Naive thymus-derived CD4-positive, alpha-beta T cell (primary cell): ENCODE measurements at regions not wholly inside any gene's neighbourhood (a gene's known extent, or its start where the extent isn't known, plus 50 kb on each side); places are given as distances from the start of the nearest gene placed in this dataset.

Source experiments
- ATAC-seq: fragments of 150-1000 bp; cut with Tn5 transposase; 2 replicates; pipeline ENCODE4 v1.10.0; 2021; ENCODE audit warnings: mild to moderate bottlenecking, moderate library complexity
- CTCF ChIA-PET: fragments of 350-600 bp; sonication (Branson Sonifier 250); formaldehyde crosslinking; loops from one replicate; lab custom pipeline; 2021; ENCODE audit warnings: antibody characterized with exemption; lab: Charles Lee
- POLR2A ChIA-PET: fragments of 350-600 bp; sonication (Branson Sonifier 250); formaldehyde crosslinking; loops from one replicate; lab custom pipeline; 2021; ENCODE audit warnings: antibody characterized with exemption, inconsistent platforms; lab: Charles Lee
- DNase-seq, 9 donors: peaks; one replicate each; pipeline versions ENCODE4 v3.0.0 to v3.0.0-alpha.2; 2020 to 2022; ENCODE audit warnings: mixed read lengths in 1 of 9
- H3K27ac ChIP-seq: one replicate; pipeline ENCODE4 v1.7.0; 2013; ENCODE audit warnings: mild to moderate bottlenecking, low read depth, low read length, moderate library complexity
- H3K27me3 ChIP-seq, 2 donors: one replicate each; pipeline ENCODE4 v1.7.0; 2013; ENCODE audit warnings: low read length in 2 of 2, mild to moderate bottlenecking in 2 of 2, moderate library complexity in 2 of 2; ENCODE audit not compliant: control insufficient read depth in 2 of 2, insufficient read depth in 2 of 2
- H3K36me3 ChIP-seq, 3 experiments: 1 replicate in 2 of 3; 2 replicates in 1 of 3; pipeline ENCODE4 v1.7.0; 2013; ENCODE audit warnings: low read length in 3 of 3, mild to moderate bottlenecking in 3 of 3, moderate library complexity in 1 of 3; ENCODE audit not compliant: insufficient read depth in 3 of 3, control insufficient read depth in 2 of 3
- H3K4me1 ChIP-seq, 2 donors: one replicate each; pipeline ENCODE4 v1.7.0; 2013; ENCODE audit warnings: low read length in 2 of 2, mild to moderate bottlenecking in 2 of 2, moderate library complexity in 1 of 2; ENCODE audit not compliant: control insufficient read depth in 2 of 2, insufficient read depth in 2 of 2
- H3K4me3 ChIP-seq: 2 replicates; pipeline ENCODE4 v1.7.0; 2013; ENCODE audit warnings: mild to moderate bottlenecking, low read length
- H3K9me3 ChIP-seq, 3 experiments: 1 replicate in 2 of 3; 2 replicates in 1 of 3; pipeline ENCODE4 v1.7.0; 2013; ENCODE audit warnings: low read length in 3 of 3; ENCODE audit not compliant: control insufficient read depth in 2 of 3
- H3K27ac Mint-ChIP-seq, 9 donors: one replicate each; pipeline ENCODE4 v1.8.0; 2020 to 2022; ENCODE audit warnings: mixed read lengths in 9 of 9, mild to moderate bottlenecking in 8 of 9, moderate library complexity in 5 of 9, inconsistent platforms in 2 of 9
- H3K27me3 Mint-ChIP-seq, 5 donors: one replicate each; pipeline ENCODE4 v1.8.0; 2021 to 2022; ENCODE audit warnings: mixed read lengths in 5 of 5, mild to moderate bottlenecking in 1 of 5
- H3K36me3 Mint-ChIP-seq, 5 donors: one replicate each; pipeline ENCODE4 v1.8.0; 2020 to 2022; ENCODE audit warnings: mixed read lengths in 5 of 5, mild to moderate bottlenecking in 3 of 5, inconsistent platforms in 1 of 5
- H3K4me1 Mint-ChIP-seq, 7 donors: one replicate each; pipeline ENCODE4 v1.8.0; 2020 to 2022; ENCODE audit warnings: mixed read lengths in 7 of 7, mild to moderate bottlenecking in 3 of 7, inconsistent platforms in 1 of 7
- H3K4me3 Mint-ChIP-seq, 10 donors: one replicate each; pipeline ENCODE4 v1.8.0; 2020 to 2022; ENCODE audit warnings: mild to moderate bottlenecking in 10 of 10, mixed read lengths in 10 of 10, moderate library complexity in 6 of 10, inconsistent platforms in 2 of 10
- H3K9me3 Mint-ChIP-seq, 11 donors: one replicate each; pipeline ENCODE4 v1.8.0; 2020 to 2022; ENCODE audit warnings: mixed read lengths in 11 of 11, mild to moderate bottlenecking in 4 of 11, inconsistent platforms in 1 of 11, moderate library complexity in 1 of 11
- intact Hi-C, 2 donors: fragments of 100-400 bp; cut with micrococcal nuclease; formaldehyde crosslinking; loops; one replicate each; pipeline ENCODE4 v1.15.1; 2023

GRCh38 chr7:36013246-36014014 is 139.6 kb upstream of the EEPD1 start:
- Mint-ChIP-seq H3K27ac (no peak overlapping the region), H3K9me3 (no peaks in the 10 kb centered on the region), H3K27me3 (peaks cover 0 to 3% (median 0%) of the 10 kb centered on the region in 5 donors), H3K36me3 (no peaks in the 10 kb centered on the region), H3K4me3 (no peak overlapping the region), H3K4me1 (no peaks in the 10 kb centered on the region)
- Histone ChIP-seq H3K27ac (no peak overlapping the region), H3K4me1 (no peaks in the 10 kb centered on the region), H3K4me3 (no peak overlapping the region), H3K9me3 (no peaks in the 10 kb centered on the region), H3K36me3 (no peaks in the 10 kb centered on the region), H3K27me3 (no peaks in the 10 kb centered on the region)
- ATAC-seq (no peak), DNase-seq (no peak)
- intact Hi-C loops: no loop called here
- ChIA-PET CTCF (no interaction called here), POLR2A (no interaction called here)

- intact Hi-C loops: no loop called here
- Mint-ChIP-seq H3K4me1 (no peaks in the 10 kb centered on the region), H3K27me3 (peaks cover 0 to 3% (median 0%) of the 10 kb centered on the region in 5 donors), H3K9me3 (no peaks in the 10 kb centered on the region), H3K4me3 (no peak overlapping the region), H3K27ac (no peak overlapping the region), H3K36me3 (no peaks in the 10 kb centered on the region)
- H3K36me3 ChIP-seq: no peaks in the 10 kb centered on the region
- ChIA-PET CTCF (no interaction called here), POLR2A (no interaction called here)
- DNase-seq: no peak
- no peaks in the 10 kb centered on the region for H3K4me1 ChIP-seq
- no peaks in the 10 kb centered on the region for H3K27me3 ChIP-seq
- ATAC-seq: no peak
- H3K9me3 ChIP-seq: no peaks in the 10 kb centered on the region
- no peak overlapping the region for H3K4me3 ChIP-seq
- no peak overlapping the region for H3K27ac ChIP-seq
Measured at GRCh38 chr7:36014961-36015360, 138.1 kb upstream of the EEPD1 start.

- intact Hi-C loops: no loop called here
- no peaks in the 10 kb centered on the region for H3K4me1 Mint-ChIP-seq
- ChIA-PET CTCF (no interaction called here), POLR2A (no interaction called here)
- H3K4me3 ChIP-seq: no peak overlapping the region
- no peak overlapping the region for H3K27ac Mint-ChIP-seq
- no peaks in the 10 kb centered on the region for H3K4me1 ChIP-seq
- H3K9me3 Mint-ChIP-seq: no peaks in the 10 kb centered on the region
- H3K27me3 ChIP-seq: no peaks in the 10 kb centered on the region
- no peak overlapping the region for H3K27ac ChIP-seq
- no peak for DNase-seq
- no peak overlapping the region for H3K4me3 Mint-ChIP-seq
- no peaks in the 10 kb centered on the region for H3K36me3 ChIP-seq
- H3K36me3 Mint-ChIP-seq: no peaks in the 10 kb centered on the region
- H3K27me3 Mint-ChIP-seq: peaks cover 0 to 3% (median 0%) of the 10 kb centered on the region in 5 donors
- ATAC-seq: no peak
- H3K9me3 ChIP-seq: no peaks in the 10 kb centered on the region
Measured at GRCh38 chr7:36015733-36016132, 137.3 kb upstream of the EEPD1 start.

GRCh38 chr7:36016648-36017047 is 136.4 kb upstream of the EEPD1 start:
- H3K27ac ChIP-seq: no peak overlapping the region
- H3K4me3 ChIP-seq: no peak overlapping the region
- no peaks in the 10 kb centered on the region for H3K9me3 ChIP-seq
- ATAC-seq (no peak), DNase-seq (no peak)
- Mint-ChIP-seq H3K36me3 (no peaks in the 10 kb centered on the region), H3K27me3 (peaks cover 0 to 3% (median 0%) of the 10 kb centered on the region in 5 donors), H3K4me1 (no peaks in the 10 kb centered on the region), H3K9me3 (no peaks in the 10 kb centered on the region), H3K4me3 (no peak overlapping the region), H3K27ac (no peak overlapping the region)
- H3K4me1 ChIP-seq: no peaks in the 10 kb centered on the region
- H3K27me3 ChIP-seq: no peaks in the 10 kb centered on the region
- ChIA-PET POLR2A (no interaction called here), CTCF (no interaction called here)
- intact Hi-C loops: no loop called here
- no peaks in the 10 kb centered on the region for H3K36me3 ChIP-seq

- H3K4me1 ChIP-seq: no peaks in the 10 kb centered on the region
- H3K36me3 Mint-ChIP-seq: no peaks in the 10 kb centered on the region
- H3K27ac Mint-ChIP-seq: no peak overlapping the region
- ChIA-PET POLR2A (no interaction called here), CTCF (no interaction called here)
- H3K27me3 Mint-ChIP-seq: peaks cover 0 to 3% (median 0%) of the 10 kb centered on the region in 5 donors
- no peak overlapping the region for H3K4me3 ChIP-seq
- H3K27ac ChIP-seq: no peak overlapping the region
- intact Hi-C loops: no loop called here
- H3K4me1 Mint-ChIP-seq: no peaks in the 10 kb centered on the region
- no peaks in the 10 kb centered on the region for H3K9me3 ChIP-seq
- H3K36me3 ChIP-seq: no peaks in the 10 kb centered on the region
- ATAC-seq: no peak
- no peaks in the 10 kb centered on the region for H3K27me3 ChIP-seq
- DNase-seq: no peak
- no peak overlapping the region for H3K4me3 Mint-ChIP-seq
- H3K9me3 Mint-ChIP-seq: no peaks in the 10 kb centered on the region
Measured at GRCh38 chr7:36017111-36017510, 135.9 kb upstream of the EEPD1 start.

- Mint-ChIP-seq H3K27ac (no peak overlapping the region), H3K4me3 (no peak overlapping the region), H3K27me3 (peaks cover 0 to 9% (median 0%) of the 10 kb centered on the region in 5 donors), H3K36me3 (no peaks in the 10 kb centered on the region), H3K9me3 (no peaks in the 10 kb centered on the region), H3K4me1 (peaks cover 0 to 2% (median 0%) of the 10 kb centered on the region in 7 donors)
- intact Hi-C loops: no loop called here
- no peaks in the 10 kb centered on the region for H3K36me3 ChIP-seq
- H3K27ac ChIP-seq: no peak overlapping the region
- DNase-seq (no peak), ATAC-seq (no peak)
- H3K4me1 ChIP-seq: no peaks in the 10 kb centered on the region
- no peaks in the 10 kb centered on the region for H3K27me3 ChIP-seq
- H3K4me3 ChIP-seq: no peak overlapping the region
- ChIA-PET CTCF (interaction anchor here (0.7 kb wide), 1 partner anchor 372 kb away, joined by 3 read pairs; no protein-coding TSS in a partner anchor), POLR2A (no interaction called here)
- H3K9me3 ChIP-seq: no peaks in the 10 kb centered on the region
Measured at GRCh38 chr7:36018816-36019484, 134.1 kb upstream of the EEPD1 start.

- ChIA-PET POLR2A (no interaction called here), CTCF (no interaction called here)
- ATAC-seq (no peak), DNase-seq (no peak)
- Histone ChIP-seq H3K4me3 (no peak overlapping the region), H3K4me1 (no peaks in the 10 kb centered on the region), H3K27ac (no peak overlapping the region), H3K27me3 (no peaks in the 10 kb centered on the region), H3K36me3 (no peaks in the 10 kb centered on the region), H3K9me3 (no peaks in the 10 kb centered on the region)
- no peak overlapping the region for H3K27ac Mint-ChIP-seq
- H3K36me3 Mint-ChIP-seq: no peaks in the 10 kb centered on the region
- intact Hi-C loops: no loop called here
- peaks cover 0 to 11% (median 0%) of the 10 kb centered on the region in 5 donors for H3K27me3 Mint-ChIP-seq
- peaks cover 0 to 2% (median 0%) of the 10 kb centered on the region in 7 donors for H3K4me1 Mint-ChIP-seq
- no peaks in the 10 kb centered on the region for H3K9me3 Mint-ChIP-seq
- no peak overlapping the region for H3K4me3 Mint-ChIP-seq
Measured at GRCh38 chr7:36019538-36019937, 133.5 kb upstream of the EEPD1 start.
